Ishikawa (cell line): ENCODE measurements at regions not wholly inside any gene's neighbourhood (a gene's known extent, or its start where the extent isn't known, plus 50 kb on each side); places are given as distances from the start of the nearest gene placed in this dataset.

Source experiments
- CEBPB ChIP-seq: IDR thresholded peaks from 2 replicates; pipeline ENCODE4 v1.6.1; 2012
- CREB1 ChIP-seq: IDR thresholded peaks from 2 replicates; pipeline ENCODE4 v1.6.1; 2012; ENCODE audit warnings: low read depth
- EP300 ChIP-seq: IDR thresholded peaks from 2 replicates; pipeline ENCODE4 v1.6.1; 2012; ENCODE audit warnings: borderline replicate concordance
- FOXM1 ChIP-seq: IDR thresholded peaks from 2 replicates; pipeline ENCODE4 v1.6.1; 2012; ENCODE audit warnings: low read depth, borderline replicate concordance
- MAX ChIP-seq: IDR thresholded peaks from 2 replicates; pipeline ENCODE4 v1.6.1; 2012
- RAD21 ChIP-seq: IDR thresholded peaks from 2 replicates; pipeline ENCODE4 v1.6.1; 2012; ENCODE audit warnings: low read depth
- REST ChIP-seq: IDR thresholded peaks from 2 replicates; pipeline ENCODE4 v1.6.1; 2012; ENCODE audit warnings: low read depth, mild to moderate bottlenecking
- USF1 ChIP-seq: IDR thresholded peaks from 2 replicates; pipeline ENCODE4 v1.6.1; 2012
- YY1 ChIP-seq: IDR thresholded peaks from 2 replicates; pipeline ENCODE4 v1.6.1; 2012; ENCODE audit warnings: low read depth

GRCh38 chr12:92568691-92569090 lies 134.1 kb upstream of the PLEKHG7 start:
- TF ChIP-seq USF1: no peak
- no peak for TF ChIP-seq YY1
- TF ChIP-seq RAD21: no peak
- no peak for TF ChIP-seq MAX
- no peak for TF ChIP-seq CEBPB
- no peak for TF ChIP-seq REST
- TF ChIP-seq EP300: no peak
- no peak for TF ChIP-seq FOXM1
- TF ChIP-seq CREB1: no peak
